ENCODE measurements at regions not wholly inside any gene's neighbourhood (a gene's known extent, or its start where the extent isn't known, plus 50 kb on each side); places are given as distances from the start of the nearest gene placed in this dataset.

- no peak for TF ChIP-seq TCF7L2 (IDR thresholded peaks at IDR 0.05; ENCODE audit: low read depth, low read length)
- TF ChIP-seq, protein P1, sequence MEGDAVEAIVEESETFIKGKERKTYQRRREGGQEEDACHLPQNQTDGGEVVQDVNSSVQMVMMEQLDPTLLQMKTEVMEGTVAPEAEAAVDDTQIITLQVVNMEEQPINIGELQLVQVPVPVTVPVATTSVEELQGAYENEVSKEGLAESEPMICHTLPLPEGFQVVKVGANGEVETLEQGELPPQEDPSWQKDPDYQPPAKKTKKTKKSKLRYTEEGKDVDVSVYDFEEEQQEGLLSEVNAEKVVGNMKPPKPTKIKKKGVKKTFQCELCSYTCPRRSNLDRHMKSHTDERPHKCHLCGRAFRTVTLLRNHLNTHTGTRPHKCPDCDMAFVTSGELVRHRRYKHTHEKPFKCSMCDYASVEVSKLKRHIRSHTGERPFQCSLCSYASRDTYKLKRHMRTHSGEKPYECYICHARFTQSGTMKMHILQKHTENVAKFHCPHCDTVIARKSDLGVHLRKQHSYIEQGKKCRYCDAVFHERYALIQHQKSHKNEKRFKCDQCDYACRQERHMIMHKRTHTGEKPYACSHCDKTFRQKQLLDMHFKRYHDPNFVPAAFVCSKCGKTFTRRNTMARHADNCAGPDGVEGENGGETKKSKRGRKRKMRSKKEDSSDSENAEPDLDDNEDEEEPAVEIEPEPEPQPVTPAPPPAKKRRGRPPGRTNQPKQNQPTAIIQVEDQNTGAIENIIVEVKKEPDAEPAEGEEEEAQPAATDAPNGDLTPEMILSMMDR (IDR thresholded peaks at IDR 0.05) = no peak
- TF ChIP-seq, protein P2, sequence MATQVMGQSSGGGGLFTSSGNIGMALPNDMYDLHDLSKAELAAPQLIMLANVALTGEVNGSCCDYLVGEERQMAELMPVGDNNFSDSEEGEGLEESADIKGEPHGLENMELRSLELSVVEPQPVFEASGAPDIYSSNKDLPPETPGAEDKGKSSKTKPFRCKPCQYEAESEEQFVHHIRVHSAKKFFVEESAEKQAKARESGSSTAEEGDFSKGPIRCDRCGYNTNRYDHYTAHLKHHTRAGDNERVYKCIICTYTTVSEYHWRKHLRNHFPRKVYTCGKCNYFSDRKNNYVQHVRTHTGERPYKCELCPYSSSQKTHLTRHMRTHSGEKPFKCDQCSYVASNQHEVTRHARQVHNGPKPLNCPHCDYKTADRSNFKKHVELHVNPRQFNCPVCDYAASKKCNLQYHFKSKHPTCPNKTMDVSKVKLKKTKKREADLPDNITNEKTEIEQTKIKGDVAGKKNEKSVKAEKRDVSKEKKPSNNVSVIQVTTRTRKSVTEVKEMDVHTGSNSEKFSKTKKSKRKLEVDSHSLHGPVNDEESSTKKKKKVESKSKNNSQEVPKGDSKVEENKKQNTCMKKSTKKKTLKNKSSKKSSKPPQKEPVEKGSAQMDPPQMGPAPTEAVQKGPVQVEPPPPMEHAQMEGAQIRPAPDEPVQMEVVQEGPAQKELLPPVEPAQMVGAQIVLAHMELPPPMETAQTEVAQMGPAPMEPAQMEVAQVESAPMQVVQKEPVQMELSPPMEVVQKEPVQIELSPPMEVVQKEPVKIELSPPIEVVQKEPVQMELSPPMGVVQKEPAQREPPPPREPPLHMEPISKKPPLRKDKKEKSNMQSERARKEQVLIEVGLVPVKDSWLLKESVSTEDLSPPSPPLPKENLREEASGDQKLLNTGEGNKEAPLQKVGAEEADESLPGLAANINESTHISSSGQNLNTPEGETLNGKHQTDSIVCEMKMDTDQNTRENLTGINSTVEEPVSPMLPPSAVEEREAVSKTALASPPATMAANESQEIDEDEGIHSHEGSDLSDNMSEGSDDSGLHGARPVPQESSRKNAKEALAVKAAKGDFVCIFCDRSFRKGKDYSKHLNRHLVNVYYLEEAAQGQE (IDR thresholded peaks at IDR 0.05; ENCODE audit: insufficient read depth in 1 of 2, low read depth in 2 of 2, low read length in 1 of 2) = no peak
- no peak for TF ChIP-seq POLR2AphosphoS5 (IDR thresholded peaks at IDR 0.05; ENCODE audit: low read depth, low read length)
- TF ChIP-seq SIN3A (IDR thresholded peaks at IDR 0.05; ENCODE audit: borderline replicate concordance, insufficient read depth, low read depth, low read length) = no peak
Observed at GRCh38 chr13:22121146-22121739, 450.4 kb downstream of the FGF9 start.
